NCI-H146 (cell line): ENCODE measurements at regions not wholly inside any gene's neighbourhood (a gene's known extent, or its start where the extent isn't known, plus 50 kb on each side); places are given as distances from the start of the nearest gene placed in this dataset.

Experiments
- DNase-seq: peaks from one replicate; lab custom pipeline; 2025; lab: John Stamatoyannopoulos, UW

- no peak for DNase-seq
Measured at GRCh38 chr18:69109686-69110085, 291.0 kb upstream of the DOK6 start.

DNA sequence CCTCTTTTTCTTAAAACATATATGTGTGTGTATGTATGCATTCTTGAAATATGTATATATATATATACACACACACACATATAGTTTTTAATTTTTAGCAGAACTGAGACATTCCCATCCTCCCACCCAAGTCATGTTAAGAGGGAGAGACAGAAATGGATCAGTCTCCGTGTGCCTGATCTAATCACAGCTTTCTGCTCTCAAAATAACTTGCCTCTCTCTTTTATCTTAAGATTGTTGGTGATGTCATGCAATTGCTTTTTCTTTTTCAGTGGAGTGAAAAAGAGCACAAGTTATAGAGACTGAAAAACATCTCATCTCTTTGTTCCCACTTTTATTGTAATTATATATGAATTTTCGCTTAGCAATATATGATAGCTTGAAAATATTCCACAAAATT is 279.9 kb upstream of the DOK6 start:
- no peak for DNase-seq

- DNase-seq: no peak
Measured at GRCh38 chr18:69123421-69123820, 277.3 kb upstream of the DOK6 start.

DNA sequence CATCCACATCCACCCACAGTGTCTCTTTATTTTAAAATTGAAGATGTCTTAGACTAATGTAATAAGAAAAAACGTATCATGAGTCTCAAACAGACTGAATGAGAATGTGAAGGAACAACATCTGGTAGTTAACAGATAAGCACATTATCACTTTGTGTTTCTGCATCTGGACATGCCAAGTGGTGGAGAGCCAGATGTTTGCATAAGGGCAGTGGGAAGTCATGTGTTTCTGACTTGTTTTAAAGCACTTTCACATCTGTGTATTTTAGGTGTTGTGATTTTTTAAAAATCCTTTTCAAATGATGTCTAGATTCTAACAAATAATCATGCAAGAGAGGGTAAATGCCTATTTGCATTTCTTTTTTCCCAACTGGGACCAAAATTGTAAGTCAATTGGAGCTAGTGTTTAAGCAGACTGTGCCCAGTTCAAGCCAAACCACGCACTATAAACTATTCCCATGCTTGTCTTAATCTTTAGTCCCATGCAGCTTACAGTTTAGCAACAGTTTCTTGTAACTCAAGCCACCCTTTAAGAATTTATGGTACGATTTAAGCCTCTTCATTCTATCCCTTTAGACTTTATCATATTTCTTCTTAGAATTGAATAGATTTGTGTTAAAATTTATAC is 272.7 kb upstream of the DOK6 start:
- no peak for DNase-seq

DNA sequence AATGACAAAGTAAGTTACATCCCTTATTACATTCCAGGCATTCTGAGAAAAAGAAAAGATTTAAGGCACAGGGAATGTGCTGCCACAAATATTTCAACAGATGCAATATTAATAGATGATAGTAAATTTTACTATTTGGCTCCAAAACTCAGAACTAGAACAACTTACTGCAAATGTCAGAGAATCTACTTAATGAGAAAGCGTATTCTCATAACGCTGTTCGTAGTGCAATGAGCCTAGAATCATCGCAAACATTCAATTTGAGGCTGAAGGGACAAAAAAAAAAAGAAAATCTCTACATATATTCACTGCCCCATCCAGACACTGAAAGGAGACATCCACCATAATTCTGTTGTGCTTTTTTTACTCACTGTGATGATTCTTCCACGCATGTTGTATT is 272.1 kb upstream of the DOK6 start:
- no peak for DNase-seq

DNA sequence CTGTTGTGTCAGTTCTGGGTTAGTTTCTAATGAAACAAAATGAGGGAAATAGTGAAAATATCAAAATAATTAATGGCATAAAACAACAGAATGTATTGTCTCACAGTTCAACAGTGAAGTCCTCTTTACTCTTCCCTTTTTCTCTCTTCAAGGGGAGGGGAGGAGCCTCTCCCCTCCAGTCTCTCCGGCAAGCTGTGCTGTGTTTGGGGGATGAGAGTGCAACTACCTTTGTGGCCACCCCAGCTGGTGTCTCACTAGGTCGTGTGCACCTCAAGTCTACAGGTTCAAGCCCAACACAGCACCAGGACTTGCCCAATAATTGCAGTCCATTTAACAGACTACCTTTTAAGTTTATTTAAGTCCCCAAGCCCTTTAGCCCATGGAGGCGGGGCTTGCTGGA is 271.7 kb upstream of the DOK6 start:
- DNase-seq: no peak

GRCh38 chr18:69138088-69138487 is 262.6 kb upstream of the DOK6 start:
- DNase-seq: no peak

GRCh38 chr18:69143084-69143483 is 257.6 kb upstream of the DOK6 start:
- DNase-seq: no peak

DNA sequence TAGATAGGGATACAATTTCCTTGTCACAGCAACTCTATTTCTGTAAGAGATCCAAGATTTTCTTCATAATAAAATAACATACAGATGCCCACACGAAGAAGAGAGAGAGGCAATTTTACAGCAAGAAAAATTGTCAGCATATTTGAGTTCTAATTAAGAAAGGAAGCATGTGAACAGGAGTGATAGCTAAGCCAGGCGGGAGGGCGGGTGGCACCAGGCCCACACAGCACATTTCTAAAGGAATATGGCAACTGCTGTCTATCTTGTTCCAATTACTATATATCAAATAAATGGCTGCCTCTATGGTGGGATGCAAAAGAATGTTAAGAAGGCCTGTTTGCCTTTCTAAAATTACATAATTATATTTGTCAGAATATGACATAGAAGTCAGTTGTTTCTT is 248.3 kb upstream of the DOK6 start:
- no peak for DNase-seq

GRCh38 chr18:69157906-69158305 is 242.8 kb upstream of the DOK6 start:
- no peak for DNase-seq

- no peak for DNase-seq
Measured at GRCh38 chr18:69158944-69159343, 241.7 kb upstream of the DOK6 start.

DNA sequence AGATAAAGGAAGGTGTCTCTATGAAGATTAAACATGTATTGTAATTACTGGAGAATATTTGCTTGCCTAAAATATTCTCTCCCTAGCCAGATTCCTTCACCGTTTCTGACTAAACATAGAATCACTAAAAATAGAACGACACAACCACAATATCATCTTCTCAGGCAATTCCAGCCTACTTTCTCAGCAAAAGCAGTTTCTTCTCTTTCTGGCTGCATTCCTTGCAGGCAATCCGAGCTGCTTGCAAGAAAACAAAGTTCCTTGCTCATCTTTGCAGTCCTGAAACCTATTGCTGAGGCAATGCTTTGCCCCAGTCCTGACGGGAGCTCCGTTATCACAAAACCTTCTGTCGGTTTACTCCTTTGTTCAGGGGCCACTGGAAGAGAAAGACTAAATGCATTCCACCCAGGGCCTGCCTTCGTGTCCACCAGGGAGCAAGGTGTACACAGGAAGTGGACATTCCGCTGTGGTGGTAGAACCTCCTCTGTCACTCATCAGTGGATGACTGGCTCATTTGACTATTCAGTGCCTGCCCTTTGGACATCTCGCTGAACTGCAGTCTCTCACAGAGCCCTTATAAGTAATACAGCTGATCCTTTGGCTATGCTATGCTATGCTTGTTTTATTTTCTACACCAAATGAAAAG is 239.2 kb upstream of the DOK6 start:
- no peak for DNase-seq

GRCh38 chr18:69162649-69163048 is 238.0 kb upstream of the DOK6 start:
- no peak for DNase-seq

DNA sequence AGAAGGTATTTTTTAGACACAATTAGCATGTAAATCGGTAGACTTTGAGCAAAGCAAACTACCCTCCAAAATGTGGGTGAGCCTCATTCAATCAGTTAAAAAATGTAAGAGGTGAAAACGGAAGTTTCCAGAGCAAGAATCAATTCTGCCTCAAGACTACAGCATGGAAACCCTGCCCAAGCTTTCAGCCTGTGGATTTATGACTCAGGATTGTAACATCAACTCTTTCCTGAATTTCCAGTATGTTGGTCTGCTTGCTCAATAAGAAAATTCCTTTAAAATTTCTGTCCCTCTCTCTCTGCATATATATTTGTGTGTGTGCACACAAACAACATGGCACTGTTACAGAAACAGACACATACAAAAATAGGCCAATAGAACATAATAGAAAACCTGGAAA is 228.6 kb upstream of the DOK6 start:
- DNase-seq: no peak

DNA sequence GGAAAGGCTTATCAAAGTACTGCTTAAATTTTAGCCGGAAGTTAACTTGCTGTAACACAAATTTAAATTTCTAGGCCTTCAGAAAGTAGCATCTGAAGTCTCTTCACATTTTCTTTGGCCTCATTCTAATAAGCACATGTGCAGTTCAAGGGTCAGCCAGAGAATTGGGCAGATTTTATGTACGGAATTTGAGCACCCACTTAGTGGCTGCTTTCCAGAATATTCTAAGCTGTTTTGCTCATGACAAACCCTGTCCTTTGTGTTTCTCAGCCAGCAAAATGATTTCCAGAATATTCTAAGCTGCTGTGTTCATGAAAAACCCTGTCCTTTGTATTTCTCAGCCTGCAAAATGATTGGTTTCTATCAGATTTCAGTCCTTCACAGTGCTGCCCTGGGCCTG is 225.0 kb upstream of the DOK6 start:
- DNase-seq: no peak

DNA sequence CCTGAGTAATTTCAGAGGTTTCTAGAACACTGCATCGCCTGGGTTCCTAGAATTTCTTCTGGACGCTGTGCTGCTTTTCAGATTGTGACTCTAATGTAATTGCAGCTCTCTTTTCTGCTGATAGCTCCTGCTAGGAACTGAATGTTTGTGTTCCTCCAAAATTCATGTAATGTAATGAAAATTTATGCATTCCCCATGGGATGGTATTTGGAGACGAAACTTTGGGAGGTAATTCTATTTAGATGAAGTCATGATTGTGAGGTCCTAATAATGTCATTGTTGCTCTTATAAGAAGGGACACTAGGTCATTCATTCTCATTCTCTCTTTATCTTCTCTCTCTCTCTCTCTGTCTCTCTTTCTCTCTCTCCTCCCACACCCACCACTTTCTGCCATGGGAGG is 223.9 kb upstream of the DOK6 start:
- no peak for DNase-seq

- no peak for DNase-seq
Measured at GRCh38 chr18:69177702-69178101, 223.0 kb upstream of the DOK6 start.

- DNase-seq: no peak
Measured at GRCh38 chr18:69186162-69186561, 214.5 kb upstream of the DOK6 start.

GRCh38 chr18:69196336-69196735 is 204.4 kb upstream of the DOK6 start:
- DNase-seq: no peak

DNA sequence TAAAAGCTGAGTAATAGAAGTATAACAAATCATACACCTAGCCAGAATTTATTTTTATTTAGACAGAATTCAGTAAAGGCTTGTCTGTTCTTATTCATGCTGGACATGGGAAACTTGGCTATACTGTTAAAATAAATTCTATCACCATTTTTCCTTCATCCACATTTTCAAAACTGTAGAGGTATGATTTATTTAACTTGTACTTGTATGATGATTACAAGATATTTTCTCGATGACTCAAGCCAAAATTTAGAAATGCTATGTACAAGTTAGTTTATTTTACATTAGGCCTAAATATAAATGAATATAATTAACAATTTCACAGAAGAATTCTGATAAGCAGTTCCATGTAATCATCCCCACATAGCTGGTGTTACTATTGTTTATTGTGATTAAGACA is 194.8 kb upstream of the DOK6 start:
- DNase-seq: no peak

DNA sequence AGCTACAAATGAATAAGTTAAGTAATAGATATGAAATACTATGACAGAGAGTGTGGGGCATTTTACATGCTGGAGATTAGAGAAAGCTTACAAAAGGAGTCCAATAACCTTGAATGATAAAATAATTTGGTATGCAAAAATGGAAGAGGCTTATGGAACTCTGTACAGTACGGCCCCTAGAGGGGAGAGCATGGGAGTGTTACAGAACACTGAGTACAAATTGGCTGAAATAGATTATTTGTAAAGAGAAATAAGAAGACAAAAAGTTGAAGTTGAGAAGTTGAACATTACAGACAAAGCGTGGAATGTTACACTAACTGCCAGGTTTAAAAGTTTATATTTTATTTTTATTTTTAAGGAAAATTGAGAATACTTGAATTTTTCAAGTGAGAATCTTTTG is 192.1 kb upstream of the DOK6 start:
- no peak for DNase-seq

DNA sequence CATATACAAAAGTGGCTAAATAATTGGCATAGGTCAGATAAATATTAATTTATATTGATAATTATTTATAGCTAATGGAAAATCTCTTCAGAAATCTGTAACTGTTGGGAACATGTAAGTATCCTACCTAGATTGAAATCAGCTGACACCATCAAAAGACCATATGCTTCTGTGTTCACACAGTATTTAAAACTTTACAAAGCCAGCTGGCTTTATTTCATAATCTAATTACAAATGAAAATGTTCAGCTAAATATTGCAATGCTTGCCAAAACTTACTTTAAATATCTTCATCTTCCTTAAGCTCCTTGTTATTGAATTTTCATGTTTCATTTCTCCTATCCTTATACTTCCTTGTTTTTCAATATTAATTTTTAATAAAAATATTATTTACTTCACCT is 190.9 kb upstream of the DOK6 start:
- no peak for DNase-seq

GRCh38 chr18:69213842-69214241 is 186.8 kb upstream of the DOK6 start:
- DNase-seq: no peak

- DNase-seq: peak; percentile 97
Measured at GRCh38 chr18:69215161-69215560, 185.5 kb upstream of the DOK6 start.
